HepG2 (cell line): ENCODE measurements at regions not wholly inside any gene's neighbourhood (a gene's known extent, or its start where the extent isn't known, plus 50 kb on each side); places are given as distances from the start of the nearest gene placed in this dataset.
"Not testable (repeated sequence)": the region's sequence is repeated elsewhere in the genome, so short reads cannot be mapped to it uniquely, and the experiment has no call there.

Experiments used
- ATAC-seq: fragments of 200-7000 bp; cut with Tn5 transposase; 3 replicates; pipeline ENCODE4 v1.9.1; 2020; ENCODE audit warnings: mild to moderate bottlenecking, moderate library complexity
- BruUV-seq: library from RNA; stranded (reverse); fragments of 400-500 nt; replicated peaks from 2 replicates; lab custom pipeline; 2021; lab: Mats Ljungman, UMichigan
- CTCF ChIA-PET: fragments of 300-600 bp; formaldehyde crosslinking; extraction: SDS; loops from one replicate; lab custom pipeline; 2021; ENCODE audit warnings: low total read pairs, inconsistent platforms, low intra/inter-chr PET ratio; lab: Yijun Ruan, JAX
- POLR2A ChIA-PET: fragments of 350-600 bp; sonication (Branson Sonifier 250); formaldehyde crosslinking; loops from one replicate; lab custom pipeline; 2020; ENCODE audit warnings: antibody characterized with exemption, inconsistent platforms; lab: Yijun Ruan, JAX
- DNase-seq: peaks from one replicate; pipeline ENCODE4 v3.0.0-alpha.2; 2015; ENCODE audit warnings: low spot score
- FAIRE-seq: peaks from 3 replicates; lab custom pipeline; 2011; peaks lifted over from hg19 to GRCh38; lab: Jason Lieb, UNC
- H2AFZ ChIP-seq: one replicate; pipeline ENCODE4 v1.6.1; 2011; ENCODE audit warnings: low read length, inconsistent platforms
- H3K27ac ChIP-seq: fragments of 300-600 bp; 3 replicates; pipeline ENCODE4 v1.8.0; 2011; ENCODE audit warnings: mixed run types, mild to moderate bottlenecking, mixed read lengths, low read length, inconsistent platforms; ENCODE audit not compliant: insufficient read depth; ENCODE audit errors: extremely low read length
- H3K27me3 ChIP-seq, 2 experiments: fragments of 200-600 bp in 1 of 2; 2 replicates in 1 of 2; 3 replicates in 1 of 2; pipeline versions ENCODE4 v1.6.0 to v1.8.0; 2011; ENCODE audit warnings: low read length in 2 of 2, mild to moderate bottlenecking in 2 of 2, moderate library complexity in 2 of 2, inconsistent platforms in 1 of 2; ENCODE audit not compliant: insufficient read depth in 2 of 2, control insufficient read depth in 1 of 2
- H3K36me3 ChIP-seq, 2 experiments: fragments of 200-600 bp in 1 of 2; replicated peaks in 1 of 2; 2 replicates in 1 of 2; 3 replicates in 1 of 2; pipeline versions ENCODE4 v1.5.1 to v1.8.0; 2011; ENCODE audit warnings: low read length in 2 of 2, inconsistent platforms in 1 of 2; ENCODE audit not compliant: insufficient read depth in 2 of 2, control insufficient read depth in 1 of 2
- H3K4me1 ChIP-seq: 2 replicates; pipeline ENCODE4 v1.5.1; 2012; ENCODE audit warnings: low read length, inconsistent platforms; ENCODE audit not compliant: insufficient read depth
- H3K4me2 ChIP-seq: 2 replicates; pipeline ENCODE4 v1.6.0; 2011; ENCODE audit warnings: low read depth, low read length, inconsistent platforms
- H3K4me3 ChIP-seq, 3 experiments: fragments of 200-600 bp in 1 of 3; sonication (generic), shearing (Covaris generic) in 1 of 3; replicated peaks in 1 of 3; 2 replicates each; pipeline ENCODE4 v1.5.1; 2011 to 2016; ENCODE audit warnings: low read length in 3 of 3, inconsistent platforms in 2 of 3, low read depth in 2 of 3, mild to moderate bottlenecking in 2 of 3, control low read depth in 1 of 3, mixed read lengths in 1 of 3; ENCODE audit not compliant: insufficient read depth in 1 of 3
- H3K79me2 ChIP-seq: one replicate; pipeline ENCODE4 v1.6.1; 2011; ENCODE audit warnings: low read length, inconsistent platforms; ENCODE audit not compliant: insufficient read depth
- H3K9ac ChIP-seq: 2 replicates; pipeline ENCODE4 v1.6.0; 2011; ENCODE audit warnings: mild to moderate bottlenecking, low read depth, low read length, inconsistent platforms; ENCODE audit not compliant: insufficient read depth
- H3K9me3 ChIP-seq: 2 replicates; pipeline ENCODE4 v1.5.1; 2012; ENCODE audit warnings: mild to moderate bottlenecking, low read length
- H4K20me1 ChIP-seq: 2 replicates; pipeline ENCODE4 v1.6.0; 2011; ENCODE audit warnings: inconsistent platforms, mild to moderate bottlenecking, low read length, moderate library complexity; ENCODE audit not compliant: insufficient read depth
- AGO2 ChIP-seq: fragments of 200-400 bp; formaldehyde crosslinking; optimal IDR thresholded peaks from 2 replicates; pipeline ENCODE3; 2017; ENCODE audit warnings: mild to moderate bottlenecking, low read depth, low read length, moderate library complexity
- ATF3 ChIP-seq: sonication (generic); formaldehyde crosslinking; IDR thresholded peaks from 2 replicates; pipeline ENCODE4 v1.4.0; 2020; ENCODE audit warnings: missing genetic modification reagents
- ETS1 ChIP-seq: sonication (generic); formaldehyde crosslinking; IDR thresholded peaks from 2 replicates; pipeline ENCODE4 v1.4.0; 2020; ENCODE audit warnings: missing genetic modification reagents
- HDAC1 ChIP-seq: sonication (generic); formaldehyde crosslinking; IDR thresholded peaks from 2 replicates; pipeline ENCODE4 v1.5.1; 2020; ENCODE audit warnings: mild to moderate bottlenecking, missing genetic modification reagents
- POGZ ChIP-seq: sonication (generic); formaldehyde crosslinking; IDR thresholded peaks from 2 replicates; pipeline ENCODE4 v1.4.0; 2020; ENCODE audit warnings: mild to moderate bottlenecking, missing genetic modification reagents
- SOX13 ChIP-seq, 3 experiments: fragments of 450-650 bp in 1 of 3; sonication (generic) in 1 of 3; formaldehyde crosslinking in 1 of 3; IDR thresholded peaks in 2 of 3; conservative IDR thresholded peaks in 1 of 3; 2 replicates each; pipeline versions ENCODE4 v1.5.0 to v1.6.1; 2016 to 2020; ENCODE audit warnings: antibody characterized with exemption in 1 of 3, mild to moderate bottlenecking in 1 of 3, missing compliant biosample characterization in 1 of 3, missing genetic modification reagents in 1 of 3, moderate library complexity in 1 of 3
- SRSF4 ChIP-seq: fragments of 200-400 bp; formaldehyde crosslinking; IDR thresholded peaks from one replicate; pipeline ENCODE4 v1.6.1; 2018; ENCODE audit warnings: mild to moderate bottlenecking, low read depth, low read length, moderate library complexity; ENCODE audit not compliant: poor library complexity, severe bottlenecking
- SRSF9 ChIP-seq: fragments of 200-400 bp; formaldehyde crosslinking; IDR thresholded peaks from 2 replicates; pipeline ENCODE4 v1.6.1; 2018; ENCODE audit warnings: borderline replicate concordance, mild to moderate bottlenecking, low read depth, low read length; ENCODE audit not compliant: insufficient read depth, poor library complexity, severe bottlenecking
- TFAP4 ChIP-seq: sonication (generic); IDR thresholded peaks from 2 replicates; pipeline ENCODE4 v1.6.1; 2016; ENCODE audit warnings: low read depth, borderline replicate concordance
- WIZ ChIP-seq: sonication (generic); formaldehyde crosslinking; IDR thresholded peaks from 2 replicates; pipeline ENCODE4 v1.5.1; 2020; ENCODE audit warnings: mild to moderate bottlenecking, missing genetic modification reagents
- ZNF260 ChIP-seq: sonication (generic); formaldehyde crosslinking; IDR thresholded peaks from 2 replicates; pipeline ENCODE4 v1.4.0; 2020; ENCODE audit warnings: missing genetic modification reagents, low read depth, mild to moderate bottlenecking, borderline replicate concordance
- ZNF337 ChIP-seq: sonication (generic); formaldehyde crosslinking; IDR thresholded peaks from 2 replicates; pipeline ENCODE4 v1.5.1; 2020; ENCODE audit warnings: missing genetic modification reagents, low read depth, mild to moderate bottlenecking, borderline replicate concordance
- ZNF512 ChIP-seq: sonication (generic); formaldehyde crosslinking; IDR thresholded peaks from 2 replicates; pipeline ENCODE4 v1.4.0; 2020; ENCODE audit warnings: mild to moderate bottlenecking, missing genetic modification reagents
- WGBS: methylation state at CpG from one replicate; pipeline ENCODE4 v1.1.6; 2017; ENCODE audit warnings: low lambda C conversion rate; 5-methylcytosine and 5-hydroxymethylcytosine counted together
- in situ Hi-C: cut with HindIII; loops from 2 replicates; pipeline ENCODE4 v1.10.0; 2017; ENCODE audit warnings: low pct_unique_long_range_greater_than_20kb; ENCODE audit not compliant: extremely low pct_ligation_motif_present
- intact Hi-C: fragments of 100-400 bp; cut with micrococcal nuclease; formaldehyde crosslinking; loops from one replicate; pipeline ENCODE4 v1.10.0; 2022; ENCODE audit not compliant: unreplicated experiment

- H3K4me3 ChIP-seq, H3K9ac ChIP-seq, H3K27ac ChIP-seq, H2AFZ ChIP-seq, H3K4me1 ChIP-seq, in situ Hi-C loops, ATAC-seq, H4K20me1 ChIP-seq, FAIRE-seq, H3K9me3 ChIP-seq, H3K79me2 ChIP-seq, H3K27me3 ChIP-seq, DNase-seq, BruUV-seq, POLR2A ChIA-PET, H3K4me2 ChIP-seq, intact Hi-C loops, H3K36me3 ChIP-seq: not testable (repeated sequence)
- 43% methylated on average over 3 of the region's 3 CpGs for WGBS
- CTCF ChIA-PET = interaction anchor here (1.2 kb wide), 1 partner anchor 82 kb away, joined by 3 read pairs; no protein-coding TSS in a partner anchor
- peak; percentile 13; the same call in 1 of the 2 replicates for TF ChIP-seq TFAP4
These were observed 65.5 kb upstream of the OLIG3 start for GRCh38 chr6:137559521-137560183.

- WGBS = 67% methylated on average over 1 of the region's 1 CpG
These were observed 66.0 kb upstream of the OLIG3 start for GRCh38 chr6:137560184-137560563.

More at GRCh38 chr6:137560184-137560563, 66.0 kb upstream of the OLIG3 start:
- intact Hi-C loops = no loop called here
- Histone ChIP-seq H3K79me2 (no peaks in the 10 kb centered on the region), H3K4me2 (no peak overlapping the region), H3K36me3 (no peaks in the 10 kb centered on the region), H4K20me1 (no peaks in the 10 kb centered on the region), H3K9me3 (no peaks in the 10 kb centered on the region), H3K4me1 (no peaks in the 10 kb centered on the region), H3K9ac (no peak overlapping the region), H3K27ac (no peak overlapping the region)
- ATAC-seq (no peak; the same call in 1 of the 3 replicates), FAIRE-seq (no peak)
- in situ Hi-C loops = no loop called here
- TF ChIP-seq POGZ (CRISPR knock-in tag) (no peak), ZNF260 (CRISPR knock-in tag) (no peak), SRSF9 (no peak), HDAC1 (CRISPR knock-in tag) (no peak), ZNF337 (CRISPR knock-in tag) (no peak), WIZ (no peak), ZNF512 (CRISPR knock-in tag) (no peak), ETS1 (CRISPR knock-in tag) (no peak), SRSF4 (no peak), ATF3 (CRISPR knock-in tag) (no peak), AGO2 (no peak), SOX13 (IDR thresholded peaks at IDR 0.05) (no peak), SOX13 (CRISPR knock-in tag; conservative IDR thresholded peaks at IDR 0.05 in 1 of 2, IDR thresholded peaks at IDR 0.05 in 1 of 2) (no peak)
- TF ChIP-seq, all 625 proteins: peak for 0
- H2AFZ ChIP-seq = no peak overlapping the region
- no peak for DNase-seq
- CTCF ChIA-PET = interaction anchor here (1.2 kb wide), 1 partner anchor 81 kb away, joined by 3 read pairs; no protein-coding TSS in a partner anchor
- no peak overlapping the region for H3K4me3 ChIP-seq
- no TSS peak for BruUV-seq
- no peaks in the 10 kb centered on the region for H3K27me3 ChIP-seq
- POLR2A ChIA-PET = no interaction called here
